ENCODE measurements at regions not wholly inside any gene's neighbourhood (a gene's known extent, or its start where the extent isn't known, plus 50 kb on each side); places are given as distances from the start of the nearest gene placed in this dataset.
"Not testable (repeated sequence)": the region's sequence is repeated elsewhere in the genome, so short reads cannot be mapped to it uniquely, and the experiment has no call there.

- TF ChIP-seq, protein P1, sequence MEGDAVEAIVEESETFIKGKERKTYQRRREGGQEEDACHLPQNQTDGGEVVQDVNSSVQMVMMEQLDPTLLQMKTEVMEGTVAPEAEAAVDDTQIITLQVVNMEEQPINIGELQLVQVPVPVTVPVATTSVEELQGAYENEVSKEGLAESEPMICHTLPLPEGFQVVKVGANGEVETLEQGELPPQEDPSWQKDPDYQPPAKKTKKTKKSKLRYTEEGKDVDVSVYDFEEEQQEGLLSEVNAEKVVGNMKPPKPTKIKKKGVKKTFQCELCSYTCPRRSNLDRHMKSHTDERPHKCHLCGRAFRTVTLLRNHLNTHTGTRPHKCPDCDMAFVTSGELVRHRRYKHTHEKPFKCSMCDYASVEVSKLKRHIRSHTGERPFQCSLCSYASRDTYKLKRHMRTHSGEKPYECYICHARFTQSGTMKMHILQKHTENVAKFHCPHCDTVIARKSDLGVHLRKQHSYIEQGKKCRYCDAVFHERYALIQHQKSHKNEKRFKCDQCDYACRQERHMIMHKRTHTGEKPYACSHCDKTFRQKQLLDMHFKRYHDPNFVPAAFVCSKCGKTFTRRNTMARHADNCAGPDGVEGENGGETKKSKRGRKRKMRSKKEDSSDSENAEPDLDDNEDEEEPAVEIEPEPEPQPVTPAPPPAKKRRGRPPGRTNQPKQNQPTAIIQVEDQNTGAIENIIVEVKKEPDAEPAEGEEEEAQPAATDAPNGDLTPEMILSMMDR (IDR thresholded peaks at IDR 0.05; ENCODE audit: low read depth, low read length): not testable (repeated sequence)
- not testable (repeated sequence) for TF ChIP-seq POLR2A (IDR thresholded peaks at IDR 0.05; ENCODE audit: extremely low read depth, insufficient read length); MYC (IDR thresholded peaks at IDR 0.05; ENCODE audit: low read depth, low read length); MAX (IDR thresholded peaks at IDR 0.05; ENCODE audit: low read depth, low read length)
These were observed 65.0 kb upstream of the ARRDC3 start for GRCh38 chr5:91448079-91448478.

All from NB4 (cell line).